HUES6 (cell line): ENCODE measurements at regions not wholly inside any gene's neighbourhood (a gene's known extent, or its start where the extent isn't known, plus 50 kb on each side); places are given as distances from the start of the nearest gene placed in this dataset.

ENCODE experiments used
- H3K27ac ChIP-seq: 2 replicates; pipeline ENCODE4 v1.7.0; 2013; ENCODE audit warnings: low read depth, mild to moderate bottlenecking, low read length, inconsistent platforms
- H3K27me3 ChIP-seq: 2 replicates; pipeline ENCODE4 v1.6.1; 2013; ENCODE audit warnings: low read length; ENCODE audit not compliant: control insufficient read depth, insufficient read depth
- H3K36me3 ChIP-seq: 2 replicates; pipeline ENCODE4 v1.6.1; 2013; ENCODE audit warnings: low read length; ENCODE audit not compliant: control insufficient read depth, insufficient read depth
- H3K4me1 ChIP-seq: 2 replicates; pipeline ENCODE4 v1.6.1; 2013; ENCODE audit warnings: low read length; ENCODE audit not compliant: control insufficient read depth, insufficient read depth
- H3K4me3 ChIP-seq: 2 replicates; pipeline ENCODE4 v1.5.1; 2013; ENCODE audit warnings: low read depth, low read length
- H3K9ac ChIP-seq: one replicate; pipeline ENCODE4 v1.6.1; 2013; ENCODE audit warnings: mild to moderate bottlenecking, low read length
- H3K9me3 ChIP-seq: 2 replicates; pipeline ENCODE4 v1.6.1; 2013; ENCODE audit warnings: low read depth, low read length; ENCODE audit not compliant: control insufficient read depth, insufficient read depth

DNA sequence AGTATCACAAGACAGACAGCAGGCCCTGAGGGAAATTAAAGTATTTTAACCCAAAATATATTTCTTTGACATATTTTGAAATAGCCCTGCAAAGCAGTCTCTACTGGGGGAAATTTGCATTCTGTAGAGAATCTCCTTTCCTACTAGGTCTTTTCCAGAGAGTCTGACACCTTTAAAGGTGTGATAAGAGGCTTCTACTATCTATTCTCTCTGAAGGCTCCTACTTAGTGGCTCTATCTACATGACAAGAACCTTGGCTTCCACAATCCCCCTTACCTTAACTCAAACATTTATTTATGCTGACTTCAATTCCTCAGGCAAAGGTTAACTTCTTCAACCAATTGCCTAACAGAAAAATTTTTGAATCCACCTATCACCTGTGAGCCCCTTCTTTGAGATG is 174.6 kb upstream of the GALNT5 start:
- Histone ChIP-seq H3K27me3 (no peaks in the 10 kb centered on the region), H3K27ac (no peak overlapping the region), H3K9me3 (no peaks in the 10 kb centered on the region), H3K4me1 (peaks cover 4% of the 10 kb centered on the region; the same call in 1 of the 2 replicates), H3K36me3 (no peaks in the 10 kb centered on the region), H3K9ac (no peak overlapping the region), H3K4me3 (no peak overlapping the region)

DNA sequence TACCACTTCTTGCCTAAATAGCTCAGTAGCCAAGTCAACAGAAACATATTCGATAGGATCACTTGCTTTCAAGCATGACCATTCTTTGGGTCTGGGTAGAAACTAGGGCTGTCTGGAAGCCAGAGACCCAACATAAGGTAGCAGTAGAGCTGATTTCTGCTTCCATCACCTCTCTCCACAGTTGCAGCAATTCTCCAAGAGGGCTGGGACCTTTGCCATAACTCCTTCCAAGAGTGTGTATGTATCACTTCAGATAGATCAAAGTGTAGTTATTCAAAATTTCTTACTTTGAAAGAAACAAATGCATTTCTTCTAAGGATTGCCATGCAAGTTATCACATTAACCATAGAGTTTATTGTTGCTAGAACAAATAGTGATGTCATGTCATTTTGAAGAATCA is 172.0 kb upstream of the GALNT5 start:
- H3K27me3 ChIP-seq, result no peaks in the 10 kb centered on the region
- no peak overlapping the region for H3K27ac ChIP-seq
- H3K9me3 ChIP-seq, result no peaks in the 10 kb centered on the region
- no peaks in the 10 kb centered on the region for H3K36me3 ChIP-seq
- no peak overlapping the region for H3K4me3 ChIP-seq
- no peak overlapping the region for H3K9ac ChIP-seq
- peaks cover 4% of the 10 kb centered on the region; the same call in 1 of the 2 replicates for H3K4me1 ChIP-seq

DNA sequence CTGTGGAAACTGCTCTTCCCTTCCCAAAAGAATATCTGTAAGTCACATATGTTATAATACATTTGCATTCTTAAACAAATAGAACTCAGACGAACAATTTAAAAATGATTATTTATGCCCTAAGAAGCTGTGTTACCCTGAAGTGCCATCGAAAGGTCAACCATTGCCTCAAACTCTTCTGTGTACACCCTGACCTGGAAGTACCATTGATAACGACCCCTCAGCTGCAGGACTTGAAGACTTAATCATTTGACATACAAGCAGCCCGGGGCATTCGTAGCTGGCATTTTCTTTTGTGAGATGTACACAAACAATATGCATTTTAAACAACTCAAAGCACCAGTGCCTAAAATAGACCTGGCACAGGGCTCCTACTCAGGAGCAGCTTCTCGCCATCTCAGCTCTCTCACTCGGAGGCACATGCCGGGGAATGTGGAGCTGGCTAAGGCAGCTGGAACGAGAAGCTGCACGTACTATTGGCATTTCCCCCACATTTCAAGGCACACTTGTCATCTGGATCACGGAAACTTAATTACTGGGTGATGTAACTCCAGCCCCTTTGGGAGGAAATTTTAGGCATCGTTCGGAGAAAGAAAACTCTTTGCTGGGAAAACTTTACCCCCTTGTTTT is 170.0 kb upstream of the GALNT5 start:
- H3K9me3 ChIP-seq, result no peaks in the 10 kb centered on the region
- H3K9ac ChIP-seq, result no peak overlapping the region
- H3K4me3 ChIP-seq, result no peak overlapping the region
- H3K27me3 ChIP-seq, result no peaks in the 10 kb centered on the region
- no peak overlapping the region for H3K27ac ChIP-seq
- no peaks in the 10 kb centered on the region for H3K36me3 ChIP-seq
- peaks cover 4% of the 10 kb centered on the region; the same call in 1 of the 2 replicates for H3K4me1 ChIP-seq

DNA sequence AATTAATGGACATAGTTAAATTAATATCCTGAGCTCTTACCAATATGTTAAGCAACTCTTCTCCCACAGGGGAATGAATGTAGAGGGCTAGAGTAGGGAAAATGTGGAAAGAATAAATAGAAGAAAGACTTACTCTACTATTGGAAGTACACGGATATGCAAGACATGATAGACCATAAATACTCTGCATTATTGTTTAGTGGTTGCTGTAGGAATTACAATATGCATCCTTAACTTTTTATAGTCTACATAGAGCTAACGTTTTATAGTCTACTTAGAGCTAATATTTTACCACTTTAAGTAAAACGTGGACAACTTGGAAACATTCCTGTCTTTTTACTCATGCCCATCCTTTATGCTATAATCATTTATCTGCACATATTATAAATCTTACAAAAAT is 163.8 kb upstream of the GALNT5 start:
- no peaks in the 10 kb centered on the region for H3K9me3 ChIP-seq
- H3K4me3 ChIP-seq, result no peak overlapping the region
- H3K36me3 ChIP-seq, result no peaks in the 10 kb centered on the region
- no peak overlapping the region for H3K27ac ChIP-seq
- H3K27me3 ChIP-seq, result no peaks in the 10 kb centered on the region
- H3K4me1 ChIP-seq, result no peaks in the 10 kb centered on the region
- H3K9ac ChIP-seq, result no peak overlapping the region

DNA sequence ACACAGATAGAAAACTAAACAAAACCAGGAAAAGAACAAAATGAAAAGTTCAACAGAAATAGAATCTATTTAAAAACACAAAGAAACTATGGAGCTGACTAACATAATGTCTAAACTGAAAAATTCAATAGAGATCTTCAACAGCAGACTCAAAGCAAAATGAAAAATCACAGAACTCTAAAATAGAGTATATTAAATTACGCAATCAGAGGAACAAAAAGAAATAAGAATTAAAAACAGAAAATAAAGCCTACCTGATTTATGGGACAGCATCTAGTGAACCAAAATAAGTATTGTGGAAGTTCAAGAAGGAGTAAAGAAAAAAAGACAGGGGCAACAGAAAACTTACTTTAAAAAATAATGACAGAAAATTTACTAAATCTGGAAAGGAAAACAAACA is 152.1 kb upstream of the GALNT5 start:
- Histone ChIP-seq H3K36me3 (no peaks in the 10 kb centered on the region), H3K4me3 (no peak overlapping the region), H3K9ac (no peak overlapping the region), H3K27me3 (no peaks in the 10 kb centered on the region), H3K27ac (no peak overlapping the region), H3K9me3 (no peaks in the 10 kb centered on the region), H3K4me1 (peaks cover 3% of the 10 kb centered on the region; the same call in 1 of the 2 replicates)

DNA sequence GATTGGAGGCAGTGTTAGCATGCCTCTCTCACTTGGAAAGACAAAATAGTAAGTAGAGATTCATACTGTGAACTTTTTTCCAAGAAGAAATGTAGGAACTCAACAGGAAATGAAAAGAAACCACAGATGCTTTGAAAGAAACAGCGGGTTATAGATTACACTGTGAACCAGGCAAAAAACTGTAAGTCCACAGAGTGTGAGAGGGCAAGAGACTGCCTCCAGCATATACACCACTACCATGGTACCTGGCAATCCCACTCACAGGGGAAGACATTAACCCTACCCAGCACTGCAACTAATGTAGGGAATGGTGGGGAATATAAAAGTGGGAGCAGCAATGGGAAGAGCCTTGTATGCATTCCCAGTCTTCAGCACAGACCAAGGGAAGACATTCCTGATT is 150.6 kb upstream of the GALNT5 start:
- H3K4me1 ChIP-seq, result peaks cover 3% of the 10 kb centered on the region; the same call in 1 of the 2 replicates
- no peaks in the 10 kb centered on the region for H3K27me3 ChIP-seq
- no peak overlapping the region for H3K4me3 ChIP-seq
- no peak overlapping the region for H3K27ac ChIP-seq
- no peak overlapping the region for H3K9ac ChIP-seq
- no peaks in the 10 kb centered on the region for H3K36me3 ChIP-seq
- H3K9me3 ChIP-seq, result no peaks in the 10 kb centered on the region

DNA sequence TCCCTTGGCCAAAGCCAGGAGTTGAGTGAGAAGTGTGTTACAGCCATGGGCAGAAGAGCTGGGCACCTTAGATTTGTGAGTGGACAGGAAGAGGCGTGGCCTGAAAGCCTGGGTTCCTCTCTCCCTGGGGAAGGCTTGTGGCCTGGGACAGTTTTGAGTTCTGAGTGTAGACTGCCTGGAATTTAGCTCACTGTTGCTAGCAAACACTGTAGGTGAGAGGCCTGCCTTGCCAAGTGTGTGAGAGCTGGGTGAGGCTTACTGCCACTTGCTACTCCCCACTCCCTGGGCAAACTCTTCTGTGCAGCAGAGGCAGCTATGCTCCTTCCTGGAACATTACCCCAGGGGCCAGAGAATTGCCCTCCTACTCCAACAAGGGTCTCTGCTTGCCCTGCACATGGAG is 150.0 kb upstream of the GALNT5 start:
- H3K4me3 ChIP-seq, result no peak overlapping the region
- no peaks in the 10 kb centered on the region for H3K27me3 ChIP-seq
- no peaks in the 10 kb centered on the region for H3K9me3 ChIP-seq
- no peaks in the 10 kb centered on the region for H3K36me3 ChIP-seq
- H3K9ac ChIP-seq, result no peak overlapping the region
- H3K27ac ChIP-seq, result no peak overlapping the region
- H3K4me1 ChIP-seq, result peaks cover 3% of the 10 kb centered on the region; the same call in 1 of the 2 replicates

DNA sequence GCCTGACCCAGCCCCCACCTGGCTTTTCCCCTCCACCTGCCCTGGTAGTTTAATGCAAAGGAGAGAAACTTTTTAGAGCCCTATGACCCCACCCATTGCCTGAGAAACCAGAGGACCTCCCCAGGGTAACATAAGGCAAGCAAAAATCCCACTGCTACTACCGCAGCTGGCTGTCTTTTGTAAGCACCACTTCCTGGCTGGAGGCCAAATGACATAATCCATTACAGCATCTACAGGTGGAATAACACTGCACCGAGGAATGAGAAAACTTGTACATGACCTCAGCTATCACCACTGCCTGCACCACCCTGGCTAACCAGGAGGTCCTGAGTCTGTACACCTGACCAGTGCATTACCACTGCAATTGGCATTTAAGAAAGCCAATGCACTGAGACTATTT is 149.6 kb upstream of the GALNT5 start:
- Histone ChIP-seq H3K36me3 (no peaks in the 10 kb centered on the region), H3K4me1 (peaks cover 3% of the 10 kb centered on the region; the same call in 1 of the 2 replicates), H3K9ac (no peak overlapping the region), H3K4me3 (no peak overlapping the region), H3K27me3 (no peaks in the 10 kb centered on the region), H3K9me3 (no peaks in the 10 kb centered on the region), H3K27ac (no peak overlapping the region)

DNA sequence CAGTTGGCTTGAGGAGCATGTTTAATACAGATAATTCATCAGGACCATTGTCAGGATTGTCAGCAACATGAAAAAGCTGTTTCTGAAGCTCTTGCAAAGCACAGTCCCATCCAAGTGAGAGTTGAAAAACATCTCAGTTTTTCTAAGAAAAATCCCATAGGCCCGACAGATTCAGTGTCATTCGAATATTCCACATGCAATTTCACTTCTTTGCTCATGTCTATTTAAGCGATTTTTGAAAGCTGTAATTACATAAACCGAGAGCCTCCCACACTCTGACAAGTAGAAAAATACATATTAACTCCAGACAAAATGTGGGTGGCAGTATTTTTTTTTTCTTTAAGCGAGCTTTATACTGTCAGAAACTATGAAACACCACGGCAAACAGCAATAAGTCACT is 134.7 kb upstream of the GALNT5 start:
- H3K9me3 ChIP-seq, result no peaks in the 10 kb centered on the region
- no peak overlapping the region for H3K27ac ChIP-seq
- H3K4me3 ChIP-seq, result no peak overlapping the region
- H3K4me1 ChIP-seq, result no peaks in the 10 kb centered on the region
- H3K27me3 ChIP-seq, result no peaks in the 10 kb centered on the region
- no peaks in the 10 kb centered on the region for H3K36me3 ChIP-seq
- no peak overlapping the region for H3K9ac ChIP-seq

DNA sequence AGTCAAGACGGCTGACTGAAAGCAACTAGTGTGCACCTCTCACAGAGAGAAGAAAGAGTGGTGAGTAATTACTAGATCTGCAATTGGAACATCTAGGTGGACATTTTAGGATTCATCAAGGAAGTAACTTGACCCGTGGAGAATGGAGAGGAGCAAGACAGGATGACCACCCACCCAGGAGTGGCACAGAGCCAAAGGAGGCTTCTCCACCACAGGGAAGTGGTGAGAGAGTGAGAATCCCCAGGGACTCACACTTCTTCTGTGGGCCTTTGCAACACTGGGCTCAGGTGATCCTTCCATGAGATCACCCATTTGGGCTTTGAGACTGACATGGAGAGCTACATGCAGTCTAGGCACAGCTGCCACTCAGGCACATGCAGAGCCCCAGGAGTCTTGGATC is 132.8 kb upstream of the GALNT5 start:
- Histone ChIP-seq H3K4me1 (no peaks in the 10 kb centered on the region), H3K4me3 (no peak overlapping the region), H3K9me3 (no peaks in the 10 kb centered on the region), H3K9ac (no peak overlapping the region), H3K27me3 (no peaks in the 10 kb centered on the region), H3K36me3 (no peaks in the 10 kb centered on the region), H3K27ac (no peak overlapping the region)

DNA sequence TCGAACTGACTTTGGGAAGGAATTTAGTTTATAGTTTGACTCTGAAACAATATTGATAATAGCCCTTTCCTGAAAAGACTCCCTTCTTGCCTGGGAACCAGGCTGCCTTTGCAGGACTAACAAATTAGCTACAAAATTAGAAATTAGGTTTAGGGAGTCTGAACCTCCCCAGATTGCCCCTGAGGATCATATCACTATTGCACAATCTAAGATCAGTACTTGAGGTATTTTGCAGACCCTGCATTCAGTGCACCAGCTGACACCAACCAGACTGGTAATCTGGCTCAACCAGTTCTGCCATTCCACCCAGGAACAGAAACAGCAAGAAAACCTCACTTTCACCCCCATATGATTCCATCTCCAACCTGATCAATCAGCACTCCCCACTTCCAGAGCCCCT is 131.8 kb upstream of the GALNT5 start:
- no peaks in the 10 kb centered on the region for H3K9me3 ChIP-seq
- no peaks in the 10 kb centered on the region for H3K36me3 ChIP-seq
- no peak overlapping the region for H3K9ac ChIP-seq
- H3K27me3 ChIP-seq, result no peaks in the 10 kb centered on the region
- no peak overlapping the region for H3K27ac ChIP-seq
- H3K4me3 ChIP-seq, result no peak overlapping the region
- no peaks in the 10 kb centered on the region for H3K4me1 ChIP-seq
